CD1c-positive myeloid dendritic cell (primary cell): ENCODE measurements at regions not wholly inside any gene's neighbourhood (a gene's known extent, or its start where the extent isn't known, plus 50 kb on each side); places are given as distances from the start of the nearest gene placed in this dataset.

Experiments
- DNase-seq: peaks from one replicate; pipeline ENCODE4 v3.0.0-alpha.2; 2016; ENCODE audit errors: extremely low spot score

DNA sequence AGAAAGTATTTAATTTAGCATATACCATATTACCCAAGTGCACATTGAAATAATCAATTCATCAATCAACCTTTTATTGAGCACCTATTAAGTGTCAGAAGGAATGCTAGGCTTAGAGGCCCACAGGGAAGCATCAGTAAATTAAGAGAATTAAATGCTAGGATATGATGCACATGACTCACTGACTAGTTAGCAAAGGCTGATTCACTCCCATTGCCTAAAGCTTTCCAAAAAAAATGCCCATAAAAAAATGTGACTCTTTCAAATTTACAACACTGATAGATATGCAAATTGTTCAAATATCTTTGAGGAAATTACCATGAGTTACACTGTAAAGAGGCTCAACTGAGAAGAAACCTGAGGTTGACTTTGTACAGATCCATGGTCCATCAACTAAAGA lies 883.3 kb downstream of the CDH11 start:
- no peak for DNase-seq

DNA sequence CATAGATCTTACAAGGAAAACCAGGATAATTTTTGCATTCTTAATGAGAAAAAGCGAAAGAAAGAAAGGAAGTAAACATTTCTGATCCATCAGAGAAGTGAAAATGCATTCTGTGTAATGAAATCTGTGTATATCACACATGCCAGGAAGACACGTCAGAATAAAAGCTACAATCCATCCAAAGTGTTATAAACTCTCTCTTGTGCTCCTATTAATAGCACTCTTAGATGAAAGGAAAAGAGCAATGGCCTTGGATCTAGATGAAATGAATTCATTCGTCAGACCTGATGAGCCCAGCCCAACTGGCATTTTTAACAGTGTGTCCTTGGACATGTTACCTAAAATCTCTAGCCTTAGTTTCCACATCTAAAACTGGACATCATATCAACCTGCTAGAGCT lies 885.5 kb downstream of the CDH11 start:
- DNase-seq: no peak

DNA sequence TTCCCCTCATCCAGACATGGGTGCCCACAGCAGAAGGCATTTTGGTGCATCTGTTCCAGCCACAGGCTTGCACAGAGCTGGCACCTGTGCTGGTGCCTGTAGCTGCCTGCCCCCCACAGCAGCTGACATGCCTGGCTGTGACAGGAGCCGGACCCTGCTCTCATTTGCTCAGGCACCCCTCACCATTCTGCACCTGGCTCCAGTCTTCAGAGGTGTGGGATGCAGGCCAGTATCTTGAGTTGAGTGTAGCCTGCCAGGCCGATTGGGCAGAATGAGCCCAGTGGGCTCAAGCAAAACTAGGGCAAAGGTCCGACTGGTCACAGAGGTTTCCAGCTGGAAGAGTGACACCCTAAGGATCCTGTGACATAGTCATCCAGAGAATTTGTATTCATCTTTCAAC lies 887.7 kb downstream of the CDH11 start:
- no peak for DNase-seq

DNA sequence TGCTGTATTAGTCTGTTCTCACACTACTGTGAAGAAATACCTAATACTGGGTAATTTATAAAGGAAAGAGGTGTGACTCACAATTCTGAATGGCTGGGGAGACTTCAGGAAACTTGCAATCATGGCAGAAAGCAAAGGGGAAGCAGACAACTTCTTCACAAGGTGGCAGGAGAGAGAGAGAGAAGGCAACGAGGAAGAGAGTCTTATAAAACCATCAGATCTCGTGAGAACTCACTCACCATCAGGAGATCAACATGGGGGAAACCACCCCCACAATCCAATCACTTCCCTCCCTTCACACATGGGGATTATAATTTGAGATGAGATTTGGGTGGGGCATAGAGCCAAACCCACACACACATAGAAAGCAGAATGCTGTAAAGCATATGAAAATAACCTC lies 896.2 kb downstream of the CDH11 start:
- no peak for DNase-seq

DNA sequence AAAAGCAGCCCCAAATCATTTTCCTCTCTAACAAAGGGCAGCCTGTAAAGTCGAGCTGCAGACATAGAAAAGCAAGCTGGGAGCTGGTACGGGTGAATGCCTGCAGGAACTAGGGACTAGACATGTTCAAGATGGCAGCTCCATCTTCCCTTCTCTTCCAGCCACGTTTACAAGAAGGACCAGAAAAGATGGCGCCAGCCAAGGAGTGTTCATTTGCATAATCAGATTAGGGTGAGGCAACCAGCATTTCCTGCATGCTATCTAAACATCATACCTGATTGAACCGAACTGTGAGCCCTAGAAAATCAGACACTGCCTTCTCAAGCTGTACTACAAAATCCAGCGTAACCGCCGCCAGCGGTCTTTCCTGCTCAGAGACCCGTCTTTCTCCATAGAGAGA lies 896.8 kb downstream of the CDH11 start:
- no peak for DNase-seq

DNA sequence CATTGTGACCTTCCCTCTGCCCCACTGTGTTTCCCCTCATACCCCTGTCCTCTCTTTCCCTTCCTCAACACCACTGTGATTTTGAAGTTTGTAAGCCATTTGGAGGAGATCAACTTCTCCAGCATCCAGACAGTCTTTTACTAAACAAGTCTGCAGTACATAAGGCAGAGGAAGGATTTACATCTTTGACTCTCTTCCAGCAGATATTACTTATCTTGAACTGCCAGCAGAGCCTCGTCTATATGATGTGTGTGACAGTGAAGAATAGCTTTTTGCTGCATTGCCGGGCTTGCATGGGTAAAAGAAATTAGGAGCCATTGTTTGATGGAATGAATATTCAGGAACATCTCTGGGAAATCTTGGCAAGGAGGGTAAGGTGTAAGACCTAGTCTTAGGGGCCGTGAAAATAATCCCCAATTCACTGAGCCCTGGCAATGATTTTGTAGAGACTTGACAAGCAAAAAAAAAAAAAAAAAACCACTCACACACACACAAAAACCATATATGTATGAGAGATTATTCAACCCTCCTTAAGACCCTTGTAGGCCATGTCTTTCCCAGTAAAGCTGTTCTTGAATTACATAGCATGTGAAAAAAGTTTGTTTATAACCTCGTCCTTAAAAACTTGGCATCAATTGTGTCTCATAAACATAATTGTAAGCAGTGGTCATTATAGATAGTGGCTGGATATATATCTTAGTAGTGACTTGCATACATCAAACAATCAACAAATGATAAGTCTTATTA lies 903.9 kb downstream of the CDH11 start:
- no peak for DNase-seq

DNA sequence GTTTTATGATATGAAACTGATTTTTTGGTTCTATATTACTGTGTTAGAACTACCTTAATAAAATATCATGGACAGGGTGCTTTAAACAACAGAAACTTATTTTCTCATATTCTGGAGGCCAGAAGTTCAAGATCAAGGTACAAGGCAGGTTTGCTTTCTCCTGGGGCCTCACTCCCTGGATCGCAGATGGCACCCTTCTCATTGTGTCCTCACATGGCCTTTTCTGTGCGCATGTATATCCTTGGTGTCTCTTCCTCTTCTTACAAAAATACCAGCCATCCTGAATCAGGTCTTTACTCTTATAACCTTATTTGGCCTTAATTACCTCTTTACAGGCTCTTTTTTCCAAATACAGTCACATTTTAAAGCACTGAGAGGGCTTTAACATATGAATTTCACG lies 906.1 kb downstream of the CDH11 start:
- no peak for DNase-seq

DNA sequence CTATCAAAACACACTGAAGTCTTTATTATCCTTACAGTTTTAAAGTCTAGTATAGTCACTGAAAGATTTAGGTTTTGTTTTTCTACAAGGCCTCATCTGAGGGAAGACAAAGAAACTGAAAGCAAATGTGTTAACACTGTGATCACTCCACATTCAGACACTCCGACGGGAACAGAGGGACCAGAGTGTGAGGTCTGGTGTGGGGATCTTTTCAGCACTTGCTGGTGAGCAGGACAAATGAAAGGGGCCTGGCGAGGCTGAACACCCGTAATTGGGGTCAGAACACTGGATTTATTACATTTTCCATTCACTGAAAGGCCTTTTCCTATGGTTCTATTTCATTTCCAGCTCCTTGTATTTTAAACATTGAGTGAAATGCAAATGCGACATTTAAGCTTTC lies 910.5 kb downstream of the CDH11 start:
- no peak for DNase-seq

DNA sequence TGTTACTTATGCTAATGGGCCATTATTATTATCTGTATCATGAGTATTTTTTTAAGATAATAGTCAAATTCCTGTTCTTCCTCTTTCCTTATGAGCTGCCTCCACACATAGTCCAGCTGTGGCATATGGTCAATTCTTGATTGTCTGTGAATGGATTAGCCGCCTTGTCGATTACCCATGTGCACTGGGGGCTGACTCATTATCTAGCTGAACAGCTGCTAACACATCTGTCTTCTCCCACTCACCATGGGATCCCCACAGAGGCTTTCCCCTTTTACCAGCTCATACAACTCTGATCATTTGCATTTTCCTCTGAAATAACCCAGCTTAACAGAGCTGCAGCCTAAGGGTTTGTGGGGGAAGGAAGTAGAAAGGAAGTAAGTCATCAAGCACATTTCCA lies 915.0 kb downstream of the CDH11 start:
- no peak for DNase-seq

DNA sequence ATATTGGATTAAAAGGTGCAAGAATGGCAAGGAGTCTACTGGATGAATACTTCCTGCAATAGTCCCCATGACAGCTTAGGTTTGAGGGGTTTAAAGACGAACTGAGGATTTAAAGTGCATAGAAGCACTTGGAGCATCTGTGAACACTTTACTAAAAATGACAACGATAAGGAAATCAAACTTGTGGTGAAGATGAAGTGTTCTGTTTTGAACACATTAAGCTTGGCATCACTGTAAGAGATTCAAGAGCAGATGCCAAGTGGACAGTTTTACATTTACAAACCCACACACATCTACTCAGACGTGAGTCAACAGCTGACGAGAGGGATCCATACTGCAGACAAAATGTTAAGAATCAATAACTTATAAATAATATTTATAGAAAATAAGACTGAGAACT lies 918.7 kb downstream of the CDH11 start:
- DNase-seq: no peak

DNA sequence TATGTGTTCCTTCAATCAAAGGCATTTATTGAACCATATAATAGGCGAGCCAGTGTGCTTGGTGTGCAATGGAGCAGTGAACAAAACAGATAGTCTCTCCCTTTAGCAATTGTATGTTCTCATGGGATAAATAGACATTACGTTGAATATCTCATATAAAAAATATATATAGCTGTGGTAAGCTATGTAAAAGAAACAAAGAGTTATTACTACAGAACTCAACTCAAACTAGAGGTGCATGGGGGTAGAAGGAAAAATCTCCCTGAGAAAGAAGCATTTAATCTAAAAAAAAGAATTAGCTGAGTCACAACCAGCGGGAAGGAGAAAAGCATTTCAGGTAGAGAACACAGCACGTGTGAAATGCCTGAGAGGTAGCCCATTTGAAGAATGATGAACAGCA lies 919.3 kb downstream of the CDH11 start:
- DNase-seq: no peak

DNA sequence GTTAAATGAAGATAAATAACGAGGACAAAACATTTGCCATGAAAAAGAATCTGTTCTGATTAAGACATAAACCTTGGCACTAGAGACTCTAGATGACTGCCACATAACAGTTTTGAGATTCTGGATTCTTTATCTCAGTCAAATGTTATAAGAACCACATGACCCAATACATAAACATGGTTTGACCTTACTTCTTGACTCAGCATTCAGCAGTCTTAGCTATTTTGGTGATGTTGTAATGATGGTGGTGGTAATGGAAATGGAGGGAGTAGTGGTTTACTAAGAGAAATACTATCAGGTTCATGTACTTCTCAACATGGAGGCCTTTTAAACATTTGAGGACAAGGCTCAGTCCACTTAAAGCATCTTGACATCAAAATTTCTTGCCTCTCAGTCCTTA lies 925.4 kb downstream of the CDH11 start:
- no peak for DNase-seq

DNA sequence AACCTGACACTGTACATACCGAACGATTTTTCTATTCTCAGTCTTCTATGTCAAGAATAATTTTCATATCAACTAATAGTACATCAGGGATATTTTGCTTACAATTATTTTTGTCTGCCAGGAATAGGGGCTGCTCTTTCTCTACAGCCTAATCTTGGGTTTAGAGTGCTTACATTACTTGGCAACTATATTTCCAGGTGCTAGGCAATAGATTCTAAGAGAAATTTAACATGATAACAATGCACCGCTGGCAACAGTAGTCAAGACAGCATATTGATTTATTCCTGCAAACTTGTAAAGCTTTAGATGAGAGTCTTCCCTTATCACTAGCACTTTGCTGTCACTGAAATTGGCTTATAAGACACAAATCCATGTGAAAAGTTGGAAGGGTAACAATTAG lies 935.9 kb downstream of the CDH11 start:
- no peak for DNase-seq

DNA sequence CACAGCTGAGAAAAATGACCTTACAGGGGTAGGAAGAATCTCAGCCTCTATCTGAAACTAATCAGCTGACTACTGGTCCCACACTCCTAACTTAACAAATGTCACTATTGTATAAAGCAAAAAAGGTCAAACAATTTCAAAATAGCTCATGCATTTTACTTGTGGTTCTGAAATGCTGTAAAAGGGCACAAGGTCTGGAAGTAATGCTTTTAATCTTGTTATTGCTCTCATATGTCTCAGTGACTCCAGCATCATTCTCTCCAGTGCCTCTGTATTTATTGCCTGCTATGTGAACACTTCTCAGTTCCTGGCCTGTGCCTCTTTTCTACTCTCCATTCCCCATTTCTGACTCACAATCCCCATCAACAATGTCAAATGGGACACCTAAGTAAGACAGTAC lies 937.7 kb downstream of the CDH11 start:
- no peak for DNase-seq

DNA sequence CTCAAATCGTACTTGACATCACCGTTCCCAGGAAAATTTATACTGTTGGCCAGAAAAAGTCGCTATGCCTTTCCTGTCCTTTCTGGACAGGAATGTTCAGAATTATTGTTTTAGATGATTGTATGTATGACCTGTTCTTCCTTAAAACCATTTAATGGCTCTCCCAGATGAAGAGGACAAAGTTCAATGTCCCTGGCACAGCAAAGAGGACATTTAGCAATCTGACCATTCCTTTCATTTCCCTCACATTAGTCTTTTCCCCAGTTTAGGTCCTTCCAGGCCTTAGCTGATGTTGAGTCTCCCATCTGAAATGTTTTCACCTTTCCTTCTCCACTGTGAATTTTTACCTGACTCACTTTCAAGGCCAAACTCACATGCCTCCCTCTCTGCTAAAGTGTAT lies 938.9 kb downstream of the CDH11 start:
- no peak for DNase-seq

DNA sequence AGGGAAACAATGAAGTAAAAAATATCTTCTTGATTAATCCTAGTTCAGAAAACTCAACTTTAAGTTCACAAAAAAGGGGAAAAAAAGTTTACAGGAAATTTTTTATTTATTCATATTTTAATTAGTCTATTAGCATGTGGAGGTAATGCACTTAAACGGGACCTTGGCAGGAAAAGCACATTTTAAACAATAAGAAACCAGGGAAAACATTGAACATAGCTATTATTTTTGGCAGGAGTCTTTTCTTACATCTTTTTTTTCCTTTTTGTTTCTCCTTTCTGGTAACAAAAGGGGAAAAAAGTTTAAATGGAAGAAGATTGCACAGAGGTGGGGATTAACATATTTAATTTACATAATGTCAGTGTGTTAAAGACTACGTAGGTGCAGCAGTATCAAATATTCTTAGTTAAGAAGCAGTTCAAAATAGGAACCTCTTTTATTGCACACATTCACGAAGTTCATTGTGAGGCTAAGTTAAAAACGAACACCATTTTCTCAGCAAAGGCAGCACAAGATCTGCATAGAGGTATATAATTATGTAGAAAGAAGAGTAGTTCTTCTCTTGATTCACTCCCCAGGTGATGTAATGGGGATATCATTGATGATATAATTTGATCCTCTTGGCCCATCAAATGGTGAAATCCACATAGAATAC lies 940.5 kb downstream of the CDH11 start:
- DNase-seq: no peak

DNA sequence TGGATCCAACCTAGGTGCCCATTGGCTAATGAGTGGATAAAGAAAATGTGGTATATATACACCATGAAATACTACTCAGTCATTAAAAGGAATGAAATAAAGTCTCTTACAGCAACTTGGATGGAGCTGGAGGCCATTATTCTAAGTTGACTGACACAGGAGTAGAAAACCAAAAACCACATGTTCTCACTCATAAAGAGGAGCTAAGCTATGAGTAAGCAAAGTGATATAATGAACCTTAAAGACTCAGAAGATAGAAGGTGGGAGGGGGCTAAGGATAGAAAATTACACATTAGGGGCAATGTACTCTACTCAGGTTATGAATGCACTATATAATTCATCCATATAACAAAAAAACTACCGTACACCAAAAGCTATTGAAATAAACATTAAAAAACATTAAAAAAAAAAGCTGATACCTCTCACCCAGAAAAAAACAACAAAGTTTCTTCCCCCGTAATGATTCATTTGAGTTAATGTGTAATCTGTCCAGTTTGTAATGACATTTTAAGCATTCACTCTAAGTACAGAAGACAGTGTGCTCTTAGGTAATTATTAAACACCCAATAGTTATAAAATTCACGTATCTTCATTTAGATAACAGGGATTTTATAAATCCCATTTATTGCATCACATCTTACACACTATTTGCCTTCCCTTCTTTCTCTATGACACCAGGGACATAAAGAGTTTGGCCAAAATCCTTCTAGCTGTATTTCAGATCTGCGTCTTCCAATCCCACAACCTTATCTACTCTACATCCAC lies 941.5 kb downstream of the CDH11 start:
- no peak for DNase-seq

DNA sequence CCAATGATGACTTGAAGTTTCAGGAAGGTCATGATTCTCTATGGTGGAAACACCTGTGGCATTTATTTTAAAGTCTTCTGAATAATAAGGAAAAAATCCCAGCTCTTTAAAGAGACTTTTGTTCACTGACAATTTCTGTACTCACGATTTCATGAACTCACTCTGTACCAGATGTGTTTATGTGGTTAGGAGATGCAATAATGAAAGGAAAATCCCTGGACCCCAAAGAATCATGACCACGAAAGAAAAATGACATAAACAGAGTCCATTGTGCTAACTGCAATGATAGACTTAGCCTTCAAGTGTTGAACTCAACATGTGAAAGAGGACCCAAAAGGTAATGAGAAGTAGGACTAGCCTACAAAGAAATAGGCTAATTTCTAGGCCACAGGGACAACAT lies 947.5 kb downstream of the CDH11 start:
- DNase-seq: no peak

DNA sequence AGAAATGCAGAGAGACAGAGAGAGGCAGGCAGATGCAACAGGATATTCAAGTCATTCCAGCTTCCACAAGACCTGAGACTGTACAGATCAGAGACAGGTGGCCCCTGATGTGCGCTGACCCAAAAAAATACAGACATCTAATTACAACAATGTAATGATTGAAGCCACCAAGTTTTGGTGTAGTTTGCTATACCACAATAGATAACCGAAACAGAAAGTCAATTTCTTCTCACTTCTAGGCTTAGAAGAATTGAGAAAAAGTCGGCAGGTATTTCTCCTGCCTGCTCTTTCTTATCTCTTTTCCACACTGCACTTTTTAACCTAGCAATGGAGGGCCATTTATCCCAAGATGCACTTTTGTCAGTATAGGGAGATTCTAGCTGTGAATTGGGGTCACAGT lies 949.2 kb downstream of the CDH11 start:
- no peak for DNase-seq

DNA sequence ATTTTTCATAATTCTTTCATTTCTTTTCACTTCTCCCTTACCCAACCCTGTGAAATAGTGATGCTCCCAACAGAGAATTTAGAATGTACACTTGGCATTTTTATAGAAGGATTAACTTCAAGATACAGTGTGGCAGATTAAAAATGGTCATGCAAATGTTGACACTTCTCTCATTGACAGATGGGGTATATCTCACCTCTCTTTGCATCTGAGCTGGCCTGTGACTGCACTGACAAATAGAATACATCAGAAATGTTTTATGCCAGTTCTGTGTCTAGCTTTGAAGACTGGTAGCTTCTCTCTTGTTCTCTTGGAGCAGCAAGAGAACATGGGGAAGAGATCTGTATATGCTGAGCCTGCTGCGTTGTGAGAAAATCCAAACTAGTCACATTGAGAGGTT lies 949.6 kb downstream of the CDH11 start:
- no peak for DNase-seq

DNA sequence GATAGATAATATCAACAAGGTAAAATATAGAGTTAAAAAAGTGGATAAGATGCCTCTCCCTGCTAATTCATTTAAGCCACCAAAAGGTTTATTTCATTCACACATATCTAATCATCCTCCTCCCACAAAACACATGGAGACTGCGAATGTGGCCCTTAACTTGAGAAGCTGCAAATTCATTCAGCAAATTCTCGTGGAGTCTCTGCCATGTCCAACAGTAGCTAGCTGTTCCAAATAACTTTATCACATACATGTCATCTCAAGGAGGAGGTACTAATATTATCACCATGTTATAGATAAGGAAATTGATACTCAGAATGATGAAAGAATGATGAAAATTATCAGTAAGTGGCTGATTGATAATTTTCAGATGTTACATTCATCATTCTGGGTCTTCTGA lies 950.2 kb downstream of the CDH11 start:
- no peak for DNase-seq

DNA sequence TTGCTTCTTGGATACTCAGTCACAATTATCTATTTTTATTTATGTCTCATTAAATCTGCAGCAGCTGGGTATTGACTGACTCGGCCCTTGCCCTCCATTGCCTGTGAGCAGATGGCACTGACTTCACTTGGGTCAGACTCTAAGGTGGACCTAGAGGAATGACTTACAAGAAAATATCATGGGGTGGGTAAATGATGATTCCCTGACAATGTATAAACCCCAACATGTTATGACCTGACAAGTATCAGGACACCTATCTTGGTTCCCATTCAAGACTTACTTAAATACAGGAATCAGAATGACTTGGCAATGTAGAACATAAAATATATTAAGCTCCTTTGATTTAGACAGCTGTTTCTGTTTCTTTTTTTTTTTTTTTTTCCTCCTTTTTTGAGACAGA lies 953.5 kb downstream of the CDH11 start:
- DNase-seq: no peak

DNA sequence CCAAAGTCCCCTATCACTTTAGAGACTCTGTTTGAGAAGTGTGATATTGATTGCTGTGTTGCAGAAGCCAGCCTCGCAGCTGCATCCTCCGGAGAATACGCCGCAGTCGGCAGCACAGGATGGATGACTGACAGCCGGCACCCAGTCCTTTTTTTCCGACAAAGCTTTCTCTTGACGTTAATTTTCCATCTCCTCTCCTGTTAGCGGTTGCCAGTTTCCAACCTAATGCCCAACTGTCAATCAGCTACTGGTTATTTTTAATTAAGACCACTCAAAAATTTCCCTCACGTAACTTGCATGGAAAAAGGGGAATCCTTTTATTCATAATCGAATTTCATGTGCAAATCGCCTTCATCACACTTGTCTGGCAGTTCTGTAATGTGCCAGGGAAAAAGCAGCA lies 953.9 kb downstream of the CDH11 start:
- no peak for DNase-seq
